SK-N-SH (cell line): ENCODE measurements at regions not wholly inside any gene's neighbourhood (a gene's known extent, or its start where the extent isn't known, plus 50 kb on each side); places are given as distances from the start of the nearest gene placed in this dataset.

Experiments used
- CTCF ChIA-PET: fragments of 300-600, 350-600 bp; formaldehyde crosslinking; extraction: SDS; loops from one replicate; lab custom pipeline; 2021; lab: Yijun Ruan, JAX
- POLR2A ChIA-PET: fragments of 350-600 bp; sonication (Branson Sonifier 250); formaldehyde crosslinking; extraction: SDS; loops from one replicate; lab custom pipeline; 2020; ENCODE audit warnings: antibody characterized with exemption, inconsistent platforms; lab: Yijun Ruan, JAX
- DNase-seq: peaks from one replicate; pipeline ENCODE4 v3.0.0; 2012
- H2AFZ ChIP-seq: fragments of 200-600 bp; sonication (generic); 2 replicates; pipeline ENCODE4 v1.8.1; 2016; ENCODE audit warnings: antibody characterized with exemption, mild to moderate bottlenecking, low read depth
- H3F3A ChIP-seq: fragments of 200-600 bp; sonication (generic); replicated peaks from 2 replicates; pipeline ENCODE3; 2016; ENCODE audit warnings: antibody characterized with exemption, mild to moderate bottlenecking; ENCODE audit not compliant: insufficient read depth
- H3K27ac ChIP-seq, 2 experiments: fragments of 200-500 bp in 1 of 2; fragments of 200-600 bp in 1 of 2; sonication (Bioruptor generic) in 1 of 2; sonication (generic), shearing (Covaris generic) in 1 of 2; 2 replicates each; pipeline versions ENCODE4 v1.5.1 to v1.6.1; 2014 to 2016; ENCODE audit warnings: low read depth in 2 of 2, inconsistent platforms in 1 of 2, low read length in 1 of 2, mild to moderate bottlenecking in 1 of 2, mixed read lengths in 1 of 2
- H3K27me3 ChIP-seq: fragments of 200-600 bp; sonication (generic), shearing (Covaris generic); 2 replicates; pipeline ENCODE4 v1.6.1; 2016; ENCODE audit warnings: mixed run types; ENCODE audit not compliant: insufficient read depth
- H3K36me3 ChIP-seq, 2 experiments: fragments of 200-500 bp in 1 of 2; fragments of 200-600 bp in 1 of 2; sonication (Bioruptor generic) in 1 of 2; sonication (generic) in 1 of 2; replicated peaks in 1 of 2; 2 replicates each; pipeline versions ENCODE3 to v1.5.1; 2014 to 2016; ENCODE audit warnings: low read length in 1 of 2, mild to moderate bottlenecking in 1 of 2; ENCODE audit not compliant: insufficient read depth in 2 of 2, control insufficient read depth in 1 of 2
- H3K4me1 ChIP-seq, 2 experiments: fragments of 200-500 bp in 1 of 2; fragments of 200-600 bp in 1 of 2; sonication (Bioruptor generic) in 1 of 2; sonication (generic), shearing (Covaris generic) in 1 of 2; 2 replicates each; pipeline versions ENCODE4 v1.5.1 to v1.6.1; 2014 to 2016; ENCODE audit warnings: low read depth in 1 of 2, low read length in 1 of 2, mixed run types in 1 of 2; ENCODE audit not compliant: insufficient read depth in 2 of 2, control insufficient read depth in 1 of 2
- H3K4me2 ChIP-seq: fragments of 200-600 bp; sonication (generic), shearing (Covaris generic); 2 replicates; pipeline ENCODE4 v1.6.1; 2017; ENCODE audit warnings: mixed run types
- H3K4me3 ChIP-seq, 2 experiments: fragments of 200-500 bp in 1 of 2; fragments of 200-600 bp in 1 of 2; sonication (Bioruptor generic) in 1 of 2; sonication (generic), shearing (Covaris generic) in 1 of 2; 2 replicates each; pipeline versions ENCODE4 v1.5.1 to v1.8.1; 2014 to 2016; ENCODE audit warnings: low read depth in 2 of 2, inconsistent platforms in 1 of 2, low read length in 1 of 2, mild to moderate bottlenecking in 1 of 2, mixed read lengths in 1 of 2, moderate library complexity in 1 of 2
- H3K79me2 ChIP-seq: fragments of 200-600 bp; sonication (generic); 2 replicates; pipeline ENCODE4 v1.8.1; 2017; ENCODE audit warnings: mild to moderate bottlenecking; ENCODE audit not compliant: insufficient read depth
- H3K9ac ChIP-seq: fragments of 200-600 bp; sonication (generic); 2 replicates; pipeline ENCODE4 v1.6.1; 2017; ENCODE audit warnings: mixed run types
- H3K9me2 ChIP-seq: fragments of 200-600 bp; sonication (generic); 2 replicates; pipeline ENCODE4 v1.6.1; 2017; ENCODE audit warnings: mixed run types
- H3K9me3 ChIP-seq: fragments of 200-600 bp; sonication (generic); 2 replicates; pipeline ENCODE4 v1.6.1; 2017; ENCODE audit warnings: mixed run types, mild to moderate bottlenecking, moderate library complexity
- H4K20me1 ChIP-seq: fragments of 200-600 bp; sonication (generic); 2 replicates; pipeline ENCODE4 v1.6.1; 2017; ENCODE audit warnings: mild to moderate bottlenecking, mixed run types; ENCODE audit not compliant: insufficient read depth
- CHD2 ChIP-seq: fragments of 150-350 bp; IDR thresholded peaks from 2 replicates; pipeline ENCODE4 v1.6.1; 2018; ENCODE audit warnings: low read length; ENCODE audit not compliant: partially characterized antibody
- EP300 ChIP-seq, 2 experiments: IDR thresholded peaks; 2 replicates each; pipeline versions ENCODE4 v1.4.0 to v1.6.1; 2012; ENCODE audit warnings: borderline replicate concordance in 1 of 2, low read depth in 1 of 2, low read length in 1 of 2
- FOXJ3 ChIP-seq: sonication (generic); formaldehyde crosslinking; IDR thresholded peaks from 2 replicates; pipeline ENCODE4 v1.5.1; 2020; ENCODE audit warnings: mild to moderate bottlenecking, missing genetic modification reagents
- GATA2 ChIP-seq: sonication (generic); formaldehyde crosslinking; IDR thresholded peaks from 2 replicates; pipeline ENCODE4 v1.5.0; 2020; ENCODE audit warnings: mild to moderate bottlenecking, missing genetic modification reagents
- JUND ChIP-seq: IDR thresholded peaks from 2 replicates; pipeline ENCODE4 v1.4.0; 2012
- MEF2A ChIP-seq: IDR thresholded peaks from 2 replicates; pipeline ENCODE4 v1.4.0; 2012; ENCODE audit warnings: low read depth, borderline replicate concordance
- MXI1 ChIP-seq: IDR thresholded peaks from 2 replicates; pipeline ENCODE4 v1.6.1; 2012; ENCODE audit warnings: mild to moderate bottlenecking, low read depth, low read length, improper control_type of control experiment
- NFIC ChIP-seq: IDR thresholded peaks from 2 replicates; pipeline ENCODE4 v1.4.0; 2012; ENCODE audit warnings: borderline replicate concordance
- NRF1 ChIP-seq: IDR thresholded peaks from 2 replicates; pipeline ENCODE4 v1.6.1; 2012; ENCODE audit warnings: low read depth, mild to moderate bottlenecking, low read length
- RAD21 ChIP-seq: IDR thresholded peaks from 2 replicates; pipeline ENCODE4 v1.6.1; 2012; ENCODE audit warnings: mild to moderate bottlenecking, low read length
- RCOR1 ChIP-seq: fragments of 150-350 bp; IDR thresholded peaks from 2 replicates; pipeline ENCODE4 v1.6.1; 2017; ENCODE audit warnings: antibody characterized with exemption, low read length
- RFX5 ChIP-seq: IDR thresholded peaks from 2 replicates; pipeline ENCODE4 v1.6.1; 2012; ENCODE audit warnings: mild to moderate bottlenecking, improper control_type of control experiment, low read length
- SIN3A ChIP-seq: IDR thresholded peaks from 2 replicates; pipeline ENCODE4 v1.6.1; 2012; ENCODE audit warnings: low read depth, mild to moderate bottlenecking, low read length, moderate library complexity, borderline replicate concordance
- SMC3 ChIP-seq: IDR thresholded peaks from 2 replicates; pipeline ENCODE4 v1.6.1; 2012; ENCODE audit warnings: low read depth, low read length, improper control_type of control experiment
- TCF12 ChIP-seq: IDR thresholded peaks from 2 replicates; pipeline ENCODE4 v1.4.0; 2012
- WGBS: methylation state at CpG from one replicate; pipeline ENCODE4 v1.1.6; 2017; ENCODE audit warnings: low lambda C conversion rate; 5-methylcytosine and 5-hydroxymethylcytosine counted together
- TF ChIP-seq, protein P1 (sequence below): fragments of 200-600 bp; sonication (generic); IDR thresholded peaks from 2 replicates; pipeline ENCODE4 v1.6.1; 2017; ENCODE audit warnings: antibody characterized with exemption, mild to moderate bottlenecking, moderate library complexity
- TF ChIP-seq, protein P2 (sequence below): IDR thresholded peaks from 2 replicates; pipeline ENCODE4 v1.4.0; 2012; ENCODE audit warnings: low read depth
- TF ChIP-seq, protein P3 (sequence below): fragments of 150-350 bp; IDR thresholded peaks from 2 replicates; pipeline ENCODE4 v1.6.1; 2016; ENCODE audit warnings: mild to moderate bottlenecking, low read depth, low read length
- TF ChIP-seq, protein P4 (sequence below): IDR thresholded peaks from 2 replicates; pipeline ENCODE4 v1.4.0; 2012; ENCODE audit warnings: low read depth, borderline replicate concordance
- TF ChIP-seq, protein P5 (sequence below): IDR thresholded peaks from 2 replicates; pipeline ENCODE4 v1.6.1; 2012; ENCODE audit warnings: mild to moderate bottlenecking, low read depth, low read length, moderate library complexity

DNA sequence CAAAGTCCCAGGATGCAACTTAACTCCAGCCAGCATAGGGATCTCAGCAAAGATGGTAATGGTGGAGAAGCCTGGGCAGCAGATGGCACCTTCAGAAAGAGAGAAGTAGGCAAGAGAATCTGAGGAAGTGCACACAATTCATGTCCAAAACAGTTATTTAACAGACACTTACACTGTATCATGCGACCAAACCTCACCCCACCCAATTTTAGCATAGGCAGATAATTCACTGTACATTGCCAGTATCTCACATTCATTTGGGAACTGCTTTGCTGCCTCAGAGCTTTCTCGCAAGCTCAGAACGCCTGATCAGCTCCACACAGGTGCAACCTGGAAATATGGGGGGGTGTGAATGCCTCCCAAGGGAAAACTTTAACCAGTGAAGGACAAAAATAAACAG, 143.0 kb upstream of the MAOA start (continued):
- TF ChIP-seq FOXJ3 (CRISPR knock-in tag): no peak
- TF ChIP-seq, protein P1, sequence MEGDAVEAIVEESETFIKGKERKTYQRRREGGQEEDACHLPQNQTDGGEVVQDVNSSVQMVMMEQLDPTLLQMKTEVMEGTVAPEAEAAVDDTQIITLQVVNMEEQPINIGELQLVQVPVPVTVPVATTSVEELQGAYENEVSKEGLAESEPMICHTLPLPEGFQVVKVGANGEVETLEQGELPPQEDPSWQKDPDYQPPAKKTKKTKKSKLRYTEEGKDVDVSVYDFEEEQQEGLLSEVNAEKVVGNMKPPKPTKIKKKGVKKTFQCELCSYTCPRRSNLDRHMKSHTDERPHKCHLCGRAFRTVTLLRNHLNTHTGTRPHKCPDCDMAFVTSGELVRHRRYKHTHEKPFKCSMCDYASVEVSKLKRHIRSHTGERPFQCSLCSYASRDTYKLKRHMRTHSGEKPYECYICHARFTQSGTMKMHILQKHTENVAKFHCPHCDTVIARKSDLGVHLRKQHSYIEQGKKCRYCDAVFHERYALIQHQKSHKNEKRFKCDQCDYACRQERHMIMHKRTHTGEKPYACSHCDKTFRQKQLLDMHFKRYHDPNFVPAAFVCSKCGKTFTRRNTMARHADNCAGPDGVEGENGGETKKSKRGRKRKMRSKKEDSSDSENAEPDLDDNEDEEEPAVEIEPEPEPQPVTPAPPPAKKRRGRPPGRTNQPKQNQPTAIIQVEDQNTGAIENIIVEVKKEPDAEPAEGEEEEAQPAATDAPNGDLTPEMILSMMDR: no peak
- TF ChIP-seq, protein P2, sequence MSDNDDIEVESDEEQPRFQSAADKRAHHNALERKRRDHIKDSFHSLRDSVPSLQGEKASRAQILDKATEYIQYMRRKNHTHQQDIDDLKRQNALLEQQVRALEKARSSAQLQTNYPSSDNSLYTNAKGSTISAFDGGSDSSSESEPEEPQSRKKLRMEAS: no peak
- no peak for TF ChIP-seq RFX5
- no peak for TF ChIP-seq RCOR1
- TF ChIP-seq NRF1: no peak
- TF ChIP-seq GATA2 (CRISPR knock-in tag): no peak
- TF ChIP-seq, all 33 proteins: peak for 0

DNA sequence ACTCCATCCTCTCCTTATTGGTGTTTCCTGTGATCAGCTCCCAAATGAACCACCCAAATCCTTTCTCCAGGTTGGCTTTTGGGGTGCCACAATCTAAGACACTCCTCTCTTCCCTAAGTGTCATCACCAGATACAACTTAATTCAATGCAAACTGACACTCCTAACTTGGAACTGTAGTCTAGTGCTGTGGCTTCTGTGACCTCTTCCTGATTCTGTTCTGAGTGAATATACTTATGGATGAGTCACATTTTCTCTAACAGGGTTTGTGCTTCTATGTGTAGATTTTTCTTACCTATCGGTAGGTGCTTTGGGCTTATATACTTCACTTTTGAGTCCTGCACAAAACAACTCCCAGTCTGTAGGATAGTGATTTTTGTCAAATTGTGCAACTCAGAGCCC, 141.3 kb upstream of the MAOA start:
- ChIA-PET CTCF (no interaction called here), POLR2A (no interaction called here)
- Histone ChIP-seq H3K27ac (no peak overlapping the region), H3K79me2 (no peaks in the 10 kb centered on the region), H2AFZ (no peak overlapping the region), H3K9me3 (no peaks in the 10 kb centered on the region), H3K36me3 (no peaks in the 10 kb centered on the region), H3K9me2 (no peaks in the 10 kb centered on the region), H3K4me3 (no peak overlapping the region), H3K4me2 (no peak overlapping the region)
- DNase-seq: no peak
- 42% methylated on average over 1 of the region's 1 CpG for WGBS
- TF ChIP-seq SIN3A: no peak
- TF ChIP-seq, protein P2: no peak
- no peak for TF ChIP-seq FOXJ3 (CRISPR knock-in tag)
- TF ChIP-seq, protein P3, sequence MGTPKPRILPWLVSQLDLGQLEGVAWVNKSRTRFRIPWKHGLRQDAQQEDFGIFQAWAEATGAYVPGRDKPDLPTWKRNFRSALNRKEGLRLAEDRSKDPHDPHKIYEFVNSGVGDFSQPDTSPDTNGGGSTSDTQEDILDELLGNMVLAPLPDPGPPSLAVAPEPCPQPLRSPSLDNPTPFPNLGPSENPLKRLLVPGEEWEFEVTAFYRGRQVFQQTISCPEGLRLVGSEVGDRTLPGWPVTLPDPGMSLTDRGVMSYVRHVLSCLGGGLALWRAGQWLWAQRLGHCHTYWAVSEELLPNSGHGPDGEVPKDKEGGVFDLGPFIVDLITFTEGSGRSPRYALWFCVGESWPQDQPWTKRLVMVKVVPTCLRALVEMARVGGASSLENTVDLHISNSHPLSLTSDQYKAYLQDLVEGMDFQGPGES: no peak
- TF ChIP-seq, protein P1: no peak
- TF ChIP-seq CHD2: no peak
- TF ChIP-seq EP300 (IDR thresholded peaks at IDR 0.05; ENCODE audit: borderline replicate concordance in 1 of 2, low read depth in 1 of 2, low read length in 1 of 2): no peak
- TF ChIP-seq SMC3: no peak
- TF ChIP-seq, protein P4, sequence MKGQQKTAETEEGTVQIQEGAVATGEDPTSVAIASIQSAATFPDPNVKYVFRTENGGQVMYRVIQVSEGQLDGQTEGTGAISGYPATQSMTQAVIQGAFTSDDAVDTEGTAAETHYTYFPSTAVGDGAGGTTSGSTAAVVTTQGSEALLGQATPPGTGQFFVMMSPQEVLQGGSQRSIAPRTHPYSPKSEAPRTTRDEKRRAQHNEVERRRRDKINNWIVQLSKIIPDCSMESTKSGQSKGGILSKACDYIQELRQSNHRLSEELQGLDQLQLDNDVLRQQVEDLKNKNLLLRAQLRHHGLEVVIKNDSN: no peak
- TF ChIP-seq TCF12: no peak
- TF ChIP-seq NRF1: no peak
- TF ChIP-seq, protein P5, sequence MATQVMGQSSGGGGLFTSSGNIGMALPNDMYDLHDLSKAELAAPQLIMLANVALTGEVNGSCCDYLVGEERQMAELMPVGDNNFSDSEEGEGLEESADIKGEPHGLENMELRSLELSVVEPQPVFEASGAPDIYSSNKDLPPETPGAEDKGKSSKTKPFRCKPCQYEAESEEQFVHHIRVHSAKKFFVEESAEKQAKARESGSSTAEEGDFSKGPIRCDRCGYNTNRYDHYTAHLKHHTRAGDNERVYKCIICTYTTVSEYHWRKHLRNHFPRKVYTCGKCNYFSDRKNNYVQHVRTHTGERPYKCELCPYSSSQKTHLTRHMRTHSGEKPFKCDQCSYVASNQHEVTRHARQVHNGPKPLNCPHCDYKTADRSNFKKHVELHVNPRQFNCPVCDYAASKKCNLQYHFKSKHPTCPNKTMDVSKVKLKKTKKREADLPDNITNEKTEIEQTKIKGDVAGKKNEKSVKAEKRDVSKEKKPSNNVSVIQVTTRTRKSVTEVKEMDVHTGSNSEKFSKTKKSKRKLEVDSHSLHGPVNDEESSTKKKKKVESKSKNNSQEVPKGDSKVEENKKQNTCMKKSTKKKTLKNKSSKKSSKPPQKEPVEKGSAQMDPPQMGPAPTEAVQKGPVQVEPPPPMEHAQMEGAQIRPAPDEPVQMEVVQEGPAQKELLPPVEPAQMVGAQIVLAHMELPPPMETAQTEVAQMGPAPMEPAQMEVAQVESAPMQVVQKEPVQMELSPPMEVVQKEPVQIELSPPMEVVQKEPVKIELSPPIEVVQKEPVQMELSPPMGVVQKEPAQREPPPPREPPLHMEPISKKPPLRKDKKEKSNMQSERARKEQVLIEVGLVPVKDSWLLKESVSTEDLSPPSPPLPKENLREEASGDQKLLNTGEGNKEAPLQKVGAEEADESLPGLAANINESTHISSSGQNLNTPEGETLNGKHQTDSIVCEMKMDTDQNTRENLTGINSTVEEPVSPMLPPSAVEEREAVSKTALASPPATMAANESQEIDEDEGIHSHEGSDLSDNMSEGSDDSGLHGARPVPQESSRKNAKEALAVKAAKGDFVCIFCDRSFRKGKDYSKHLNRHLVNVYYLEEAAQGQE: no peak
- TF ChIP-seq JUND: no peak
- no peak for TF ChIP-seq NFIC
- TF ChIP-seq MEF2A: no peak
- no peak for TF ChIP-seq RAD21
- no peak for TF ChIP-seq MXI1
- TF ChIP-seq, all 33 proteins: peak for 0
- H4K20me1 ChIP-seq: no peaks in the 10 kb centered on the region
- no peak overlapping the region for H3K9ac ChIP-seq
- H3K4me1 ChIP-seq: no peaks in the 10 kb centered on the region
- H3K27me3 ChIP-seq: no peaks in the 10 kb centered on the region
- no peaks in the 10 kb centered on the region for H3F3A ChIP-seq
